GM12865 (cell line): ENCODE measurements at regions not wholly inside any gene's neighbourhood (a gene's known extent, or its start where the extent isn't known, plus 50 kb on each side); places are given as distances from the start of the nearest gene placed in this dataset.
"Not testable (repeated sequence)": the region's sequence is repeated elsewhere in the genome, so short reads cannot be mapped to it uniquely, and the experiment has no call there.

Source experiments
- DNase-seq: peaks from one replicate; pipeline ENCODE4 v3.0.0; 2010; ENCODE audit warnings: low read depth
- H3K4me3 ChIP-seq: 2 replicates; pipeline ENCODE4 v1.5.1; 2011; ENCODE audit warnings: mild to moderate bottlenecking, low read depth, low read length, control low read depth
- TF ChIP-seq, protein P1 (sequence below): IDR thresholded peaks from 2 replicates; pipeline ENCODE4 v1.5.1; 2011; ENCODE audit warnings: low read length, control low read depth, low read depth, inconsistent platforms; ENCODE audit not compliant: insufficient read depth; ENCODE audit errors: missing control alignments

DNA sequence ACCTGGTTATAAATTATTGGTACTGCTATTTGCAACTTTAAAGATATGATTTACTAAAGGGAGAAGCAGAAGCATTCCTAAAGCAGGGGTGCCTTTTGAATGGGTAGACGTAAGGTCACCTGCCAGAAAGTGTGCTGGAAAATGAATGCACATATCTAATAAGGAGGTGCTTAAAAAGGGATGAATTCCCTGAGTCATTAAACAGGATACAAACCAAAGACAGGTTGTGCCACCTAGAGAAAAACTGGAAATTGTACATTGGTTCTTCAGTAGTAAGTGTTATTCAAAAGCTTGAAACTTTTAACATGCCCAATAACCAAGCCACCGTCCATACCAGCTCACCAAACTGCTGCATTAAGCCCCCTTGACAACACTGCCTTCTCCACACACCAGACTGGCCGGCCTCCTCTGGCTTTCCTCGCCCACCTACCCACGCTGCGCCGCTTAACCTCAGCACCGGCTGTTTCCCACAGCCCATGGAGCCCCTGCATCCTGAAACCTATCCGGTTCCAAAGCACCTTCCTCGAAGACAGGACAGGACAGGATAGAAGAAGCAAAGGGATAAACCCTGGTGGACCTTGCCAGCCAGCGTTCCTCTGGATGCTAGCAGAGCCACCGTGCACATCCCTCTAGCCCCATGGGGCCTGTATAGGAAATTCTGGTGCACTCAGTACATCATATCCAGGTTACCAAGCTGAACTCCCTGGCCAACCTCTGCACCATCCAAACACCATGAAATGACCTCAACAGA lies 201.5 kb upstream of the CAND1 start:
- TF ChIP-seq, protein P1, sequence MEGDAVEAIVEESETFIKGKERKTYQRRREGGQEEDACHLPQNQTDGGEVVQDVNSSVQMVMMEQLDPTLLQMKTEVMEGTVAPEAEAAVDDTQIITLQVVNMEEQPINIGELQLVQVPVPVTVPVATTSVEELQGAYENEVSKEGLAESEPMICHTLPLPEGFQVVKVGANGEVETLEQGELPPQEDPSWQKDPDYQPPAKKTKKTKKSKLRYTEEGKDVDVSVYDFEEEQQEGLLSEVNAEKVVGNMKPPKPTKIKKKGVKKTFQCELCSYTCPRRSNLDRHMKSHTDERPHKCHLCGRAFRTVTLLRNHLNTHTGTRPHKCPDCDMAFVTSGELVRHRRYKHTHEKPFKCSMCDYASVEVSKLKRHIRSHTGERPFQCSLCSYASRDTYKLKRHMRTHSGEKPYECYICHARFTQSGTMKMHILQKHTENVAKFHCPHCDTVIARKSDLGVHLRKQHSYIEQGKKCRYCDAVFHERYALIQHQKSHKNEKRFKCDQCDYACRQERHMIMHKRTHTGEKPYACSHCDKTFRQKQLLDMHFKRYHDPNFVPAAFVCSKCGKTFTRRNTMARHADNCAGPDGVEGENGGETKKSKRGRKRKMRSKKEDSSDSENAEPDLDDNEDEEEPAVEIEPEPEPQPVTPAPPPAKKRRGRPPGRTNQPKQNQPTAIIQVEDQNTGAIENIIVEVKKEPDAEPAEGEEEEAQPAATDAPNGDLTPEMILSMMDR, result no peak
- no peak for DNase-seq
- H3K4me3 ChIP-seq, result no peak overlapping the region

DNA sequence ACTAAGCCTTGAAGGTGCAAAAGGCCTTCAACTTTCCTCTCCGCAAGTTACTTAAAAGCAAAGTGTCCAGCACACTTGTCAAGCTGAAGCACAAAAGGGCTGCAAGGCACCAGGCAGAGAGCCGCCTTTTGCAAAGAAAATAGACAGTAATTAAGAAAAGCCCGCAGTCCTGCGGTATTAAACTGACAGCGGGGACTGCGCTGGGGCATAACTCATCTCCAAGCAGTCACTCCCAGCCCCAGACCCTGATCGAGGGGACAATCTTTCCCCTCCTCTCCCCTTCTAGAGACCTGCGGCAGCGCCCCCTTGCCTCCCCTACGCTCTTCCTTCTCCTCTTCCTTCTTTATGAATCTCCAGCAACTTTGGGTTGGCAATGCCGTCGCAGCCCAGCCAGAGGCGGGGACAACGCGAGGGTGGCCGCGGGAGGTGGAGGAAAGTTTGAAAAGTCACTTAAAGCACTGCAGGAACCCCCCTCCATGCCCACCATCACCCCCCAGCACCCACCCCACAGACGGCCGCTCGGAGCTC lies 200.9 kb upstream of the CAND1 start:
- H3K4me3 ChIP-seq, result no peak overlapping the region
- TF ChIP-seq, protein P1, result no peak
- DNase-seq, result no peak

DNA sequence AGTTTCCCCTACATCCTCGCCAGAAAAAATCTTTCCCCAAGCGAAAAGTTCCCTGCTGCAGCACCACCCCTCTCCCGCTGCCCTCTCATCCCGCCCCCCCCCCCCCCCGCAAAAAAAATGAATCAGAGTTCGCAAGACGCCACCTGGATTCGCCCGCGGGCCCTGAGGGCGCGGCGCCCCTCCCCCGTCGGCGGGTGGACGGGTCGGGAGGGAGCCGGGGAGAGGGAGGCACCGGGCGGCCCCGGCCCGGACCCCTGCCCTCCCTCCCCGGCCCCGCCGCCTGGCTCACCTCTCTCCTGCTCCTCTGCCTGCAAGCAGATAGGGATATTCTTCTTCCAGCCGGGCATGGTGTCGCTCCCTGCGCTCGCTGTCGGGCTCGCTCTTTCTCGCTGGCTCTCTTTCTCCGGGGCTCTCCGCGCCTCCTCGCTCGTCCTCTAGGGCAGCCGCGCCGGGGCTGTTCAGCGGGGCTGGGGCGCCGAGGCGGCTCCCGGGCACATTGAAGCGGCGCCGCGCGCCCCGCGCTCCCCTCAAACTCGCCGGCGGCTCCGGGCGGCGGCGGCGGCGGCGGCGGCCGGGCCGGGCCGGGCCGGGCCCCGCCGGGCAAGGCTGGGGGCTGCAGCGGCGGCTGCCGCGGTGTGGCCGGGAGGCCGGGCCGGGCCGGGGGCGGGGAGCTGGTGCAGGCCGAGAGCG lies 200.3 kb upstream of the CAND1 start:
- H3K4me3 ChIP-seq, result peak overlapping the region; percentile 49
- DNase-seq, result peak; percentile 24
- TF ChIP-seq, protein P1, result no peak

DNA sequence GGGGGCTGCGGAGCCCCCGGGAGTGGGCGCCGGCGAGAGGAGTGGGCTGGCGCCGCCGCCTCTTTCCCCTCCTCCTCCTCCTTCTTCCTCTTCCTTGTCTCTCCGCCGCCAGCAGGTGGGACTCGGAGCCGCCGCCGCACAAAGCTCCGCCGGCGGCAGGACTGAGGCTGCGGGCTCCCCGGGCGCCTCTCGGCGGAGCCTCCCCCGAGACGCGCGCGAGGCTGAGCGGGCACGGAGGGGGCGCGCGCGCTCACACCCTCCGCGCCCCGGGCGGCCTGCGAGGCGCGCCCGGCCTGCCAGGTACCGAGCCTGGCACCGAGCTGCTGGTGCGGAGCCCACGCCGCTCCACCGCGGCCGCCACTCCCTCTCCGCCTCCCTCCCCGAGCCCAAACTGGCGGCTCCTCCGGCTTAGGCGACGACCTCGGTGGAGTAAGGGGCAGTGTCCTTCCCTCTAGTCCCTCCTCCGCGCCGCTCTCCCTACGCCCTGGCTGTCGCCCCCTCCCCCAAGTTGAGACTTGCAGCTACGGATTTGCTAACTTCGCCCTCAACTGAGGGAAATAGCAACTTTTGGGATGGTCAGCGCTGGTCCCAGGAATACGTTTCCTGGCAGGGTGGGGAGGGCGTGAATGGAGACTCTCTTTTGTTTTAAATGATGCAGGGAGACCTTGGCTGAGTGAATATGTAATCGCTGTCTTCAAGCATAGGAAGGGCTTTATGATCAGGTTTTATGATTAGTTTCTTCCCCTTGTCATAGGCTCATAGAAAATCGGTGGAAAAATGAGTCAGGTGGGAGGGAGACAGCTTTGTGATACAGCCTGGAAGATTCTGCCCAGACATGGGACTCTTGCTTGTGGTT lies 199.5 kb upstream of the CAND1 start:
- peak; percentile 48 for DNase-seq
- TF ChIP-seq, protein P1, result peak; percentile 3
- peak overlapping the region; percentile 36 for H3K4me3 ChIP-seq

DNA sequence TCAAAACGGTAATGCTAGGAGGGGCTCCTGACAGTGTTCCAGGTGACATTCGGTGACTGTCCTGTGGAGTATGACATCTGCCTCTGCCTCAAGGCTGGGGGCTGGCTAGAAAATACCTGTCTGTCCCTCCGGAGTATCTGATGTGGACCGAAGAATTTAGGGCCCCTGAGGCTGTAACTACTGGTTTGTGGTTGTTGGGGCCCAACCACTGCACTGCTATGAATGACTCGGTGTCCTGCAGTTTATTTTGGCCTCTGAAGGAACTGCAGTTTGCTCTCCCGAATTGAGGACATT lies 198.9 kb upstream of the CAND1 start:
- H3K4me3 ChIP-seq, result no peak overlapping the region
- no peak for DNase-seq
- TF ChIP-seq, protein P1, result no peak

DNA sequence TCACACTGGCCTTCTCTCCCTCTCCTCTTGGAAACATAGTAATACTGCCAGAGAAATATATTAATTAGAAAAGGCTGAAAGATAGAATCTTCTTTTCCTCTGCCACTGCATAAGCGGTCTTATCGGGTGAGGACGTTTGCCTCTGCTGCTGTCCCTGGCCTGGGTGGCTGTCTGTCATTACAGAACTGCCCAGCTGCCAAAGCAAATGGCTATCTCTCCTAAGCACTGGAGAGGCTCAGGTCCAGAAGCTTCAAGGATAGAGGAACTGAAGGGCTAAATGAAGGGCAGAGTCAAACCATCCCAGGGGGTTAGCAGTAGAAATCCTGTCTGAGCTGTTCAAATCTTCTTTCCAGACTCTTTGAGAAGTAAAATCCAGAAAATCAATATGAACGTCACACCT lies 198.6 kb upstream of the CAND1 start:
- no peak for DNase-seq
- H3K4me3 ChIP-seq, result no peak overlapping the region
- TF ChIP-seq, protein P1, result no peak

DNA sequence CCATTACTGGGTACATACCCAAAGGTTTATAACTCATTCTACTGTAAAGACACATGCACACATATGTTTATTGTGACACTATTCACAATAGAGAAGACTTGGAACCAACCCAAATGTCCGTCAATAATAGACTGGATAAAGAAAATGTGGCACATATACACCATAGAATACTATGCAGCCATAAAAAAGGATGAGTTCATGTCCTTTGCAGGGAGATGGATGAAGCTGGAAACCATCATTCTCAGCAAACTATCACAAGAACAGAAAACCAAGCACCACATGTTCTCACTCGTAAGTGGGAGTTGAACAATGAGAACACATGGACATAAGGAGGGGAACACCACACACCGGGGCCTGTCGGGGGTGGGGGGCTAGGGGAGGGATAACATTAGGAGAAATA lies 196.9 kb upstream of the CAND1 start:
- DNase-seq, H3K4me3 ChIP-seq: not testable (repeated sequence)
